GM12878 (cell line): ENCODE measurements at regions not wholly inside any gene's neighbourhood (a gene's known extent, or its start where the extent isn't known, plus 50 kb on each side); places are given as distances from the start of the nearest gene placed in this dataset.

Experiments used
- ATAC-seq: fragments of 200-7000 bp; cut with Tn5 transposase; 3 replicates; pipeline ENCODE4 v1.9.1; 2020; ENCODE audit warnings: mild to moderate bottlenecking, moderate library complexity
- BruUV-seq: library from RNA; stranded (reverse); fragments of 400-500 nt; replicated peaks from 2 replicates; lab custom pipeline; 2021; lab: Mats Ljungman, UMichigan
- CTCF ChIA-PET: fragments of 300-600 bp; sonication (Branson Sonifier 250); formaldehyde crosslinking; extraction: SDS; loops from one replicate; lab custom pipeline; 2021; ENCODE audit warnings: inconsistent platforms; lab: Yijun Ruan, JAX
- POLR2A ChIA-PET: fragments of 350-600 bp; formaldehyde crosslinking; extraction: SDS; loops from one replicate; lab custom pipeline; 2021; ENCODE audit warnings: inconsistent platforms; lab: Charles Lee
- RAD21 ChIA-PET: fragments of 300-600 bp; sonication (Branson Sonifier 250); formaldehyde crosslinking; loops from one replicate; lab custom pipeline; 2023; ENCODE audit warnings: antibody characterized with exemption; ENCODE audit not compliant: unreplicated experiment; lab: Charles Lee
- SMC1A ChIA-PET: fragments of 300-600 bp; sonication (Branson Sonifier 250); formaldehyde crosslinking; loops from one replicate; lab custom pipeline; 2023; ENCODE audit not compliant: unreplicated experiment, uncharacterized antibody; lab: Charles Lee
- DNase-seq: peaks from one replicate; pipeline ENCODE4 v3.0.0-alpha.2; 2011; ENCODE audit warnings: low read depth, low spot score
- FAIRE-seq: peaks from 3 replicates; lab custom pipeline; 2011; peaks lifted over from hg19 to GRCh38; lab: Jason Lieb, UNC
- H2AFZ ChIP-seq: 2 replicates; pipeline ENCODE4 v1.6.0; 2011; ENCODE audit warnings: low read depth, low read length, control low read depth; ENCODE audit not compliant: control insufficient read depth
- H3K27ac ChIP-seq: 2 replicates; pipeline ENCODE4 v1.5.1; 2011; ENCODE audit warnings: control low read depth; ENCODE audit not compliant: control insufficient read depth, insufficient read depth
- H3K27me3 ChIP-seq, 2 experiments: replicated peaks in 1 of 2; 2 replicates each; pipeline versions ENCODE4 v1.6.0 to v1.6.1; 2011; ENCODE audit warnings: low read length in 1 of 2; ENCODE audit not compliant: control insufficient read depth in 2 of 2, insufficient read depth in 2 of 2
- H3K36me3 ChIP-seq, 2 experiments: 2 replicates each; pipeline ENCODE4 v1.5.1; 2011; ENCODE audit warnings: low read length in 1 of 2; ENCODE audit not compliant: control insufficient read depth in 2 of 2, insufficient read depth in 2 of 2
- H3K4me1 ChIP-seq: 2 replicates; pipeline ENCODE4 v1.6.1; 2011; ENCODE audit warnings: mild to moderate bottlenecking, low read length, moderate library complexity, mixed read lengths; ENCODE audit not compliant: control insufficient read depth, insufficient read depth
- H3K4me2 ChIP-seq: 2 replicates; pipeline ENCODE4 v1.6.0; 2011; ENCODE audit warnings: control low read depth; ENCODE audit not compliant: control insufficient read depth, insufficient read depth
- H3K4me3 ChIP-seq: fragments of 200-600 bp; sonication (generic); 2 replicates; pipeline ENCODE4 v1.5.1; 2016
- H3K79me2 ChIP-seq: 2 replicates; pipeline ENCODE4 v1.6.0; 2011; ENCODE audit warnings: low read length; ENCODE audit not compliant: control insufficient read depth, insufficient read depth
- H3K9ac ChIP-seq: 2 replicates; pipeline ENCODE4 v1.8.0; 2011; ENCODE audit warnings: low read length, control low read depth, mixed read lengths; ENCODE audit not compliant: control insufficient read depth, insufficient read depth
- H3K9me3 ChIP-seq: replicated peaks from 3 replicates; pipeline ENCODE4 v1.5.1; 2011; ENCODE audit warnings: mild to moderate bottlenecking, low read length; ENCODE audit not compliant: control insufficient read depth, insufficient read depth
- H4K20me1 ChIP-seq: 2 replicates; pipeline ENCODE4 v1.6.0; 2011; ENCODE audit not compliant: control insufficient read depth, insufficient read depth
- ATF2 ChIP-seq: IDR thresholded peaks from 2 replicates; pipeline ENCODE4 v1.6.1; 2012; ENCODE audit warnings: low read length, inconsistent platforms
- CTCF ChIP-seq, 3 experiments: IDR thresholded peaks in 2 of 3; conservative IDR thresholded peaks in 1 of 3; 2 replicates each; pipeline ENCODE4 v1.5.1; 2011; ENCODE audit warnings: low read depth in 3 of 3, low read length in 3 of 3, mild to moderate bottlenecking in 3 of 3, control low read depth in 2 of 3, moderate library complexity in 2 of 3, inconsistent platforms in 1 of 3, mixed read lengths in 1 of 3; ENCODE audit not compliant: control insufficient read depth in 2 of 3, insufficient read depth in 1 of 3; ENCODE audit errors: extremely low read depth in 1 of 3
- JUNB ChIP-seq: IDR thresholded peaks from 2 replicates; pipeline ENCODE4 v1.6.1; 2016; ENCODE audit warnings: antibody characterized with exemption, mild to moderate bottlenecking
- RFX5 ChIP-seq: IDR thresholded peaks from 2 replicates; pipeline ENCODE4 v1.6.1; 2011; ENCODE audit warnings: low read depth, low read length, improper control_type of control experiment
- SRF ChIP-seq, 2 experiments: IDR thresholded peaks; 2 replicates each; pipeline ENCODE4 v1.6.1; 2011; ENCODE audit warnings: low read depth in 2 of 2, low read length in 2 of 2, mild to moderate bottlenecking in 1 of 2, moderate library complexity in 1 of 2
- WGBS: methylation state at CpG from one replicate; pipeline ENCODE4 v1.1.6; 2016; ENCODE audit warnings: low lambda C conversion rate; ENCODE audit not compliant: insufficient replicate concordance, insufficient coverage; ENCODE audit errors: missing lambda C conversion rate; 5-methylcytosine and 5-hydroxymethylcytosine counted together
- in situ Hi-C: fragments of 300-500 bp; cut with MboI; formaldehyde crosslinking; loops from 9 replicates; pipeline ENCODE4 v1.14.3; 2018; ENCODE audit warnings: mixed read lengths
- intact Hi-C: fragments of 100-400 bp; cut with micrococcal nuclease; formaldehyde crosslinking; loops from one replicate; pipeline ENCODE4 v1.14.2; 2022; ENCODE audit not compliant: unreplicated experiment
- TF ChIP-seq, protein P1 (sequence below): fragments of 450-650 bp; IDR thresholded peaks from 2 replicates; pipeline ENCODE4 v1.6.1; 2017; ENCODE audit warnings: mild to moderate bottlenecking, moderate library complexity

DNA sequence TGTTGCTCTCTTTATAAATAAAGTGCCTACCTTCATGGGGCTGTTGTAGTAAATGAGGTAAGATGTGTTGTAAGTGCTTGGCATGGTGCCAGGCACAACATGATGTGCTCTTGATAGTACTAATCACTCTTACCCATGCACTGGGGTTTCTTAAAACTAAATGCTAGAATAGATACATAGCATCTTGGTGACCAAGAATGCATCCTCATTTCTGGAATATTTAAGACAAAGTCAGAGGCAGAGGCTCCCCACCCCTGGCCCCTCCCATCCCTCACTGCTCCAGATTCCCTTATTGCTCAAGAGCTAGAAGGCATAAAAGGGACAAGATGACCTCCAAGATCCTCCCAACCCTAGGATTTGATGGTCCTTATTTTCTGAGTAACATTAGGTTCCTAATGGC is 61.3 kb downstream of the GLUL start (continued):
- TF ChIP-seq, protein P1, sequence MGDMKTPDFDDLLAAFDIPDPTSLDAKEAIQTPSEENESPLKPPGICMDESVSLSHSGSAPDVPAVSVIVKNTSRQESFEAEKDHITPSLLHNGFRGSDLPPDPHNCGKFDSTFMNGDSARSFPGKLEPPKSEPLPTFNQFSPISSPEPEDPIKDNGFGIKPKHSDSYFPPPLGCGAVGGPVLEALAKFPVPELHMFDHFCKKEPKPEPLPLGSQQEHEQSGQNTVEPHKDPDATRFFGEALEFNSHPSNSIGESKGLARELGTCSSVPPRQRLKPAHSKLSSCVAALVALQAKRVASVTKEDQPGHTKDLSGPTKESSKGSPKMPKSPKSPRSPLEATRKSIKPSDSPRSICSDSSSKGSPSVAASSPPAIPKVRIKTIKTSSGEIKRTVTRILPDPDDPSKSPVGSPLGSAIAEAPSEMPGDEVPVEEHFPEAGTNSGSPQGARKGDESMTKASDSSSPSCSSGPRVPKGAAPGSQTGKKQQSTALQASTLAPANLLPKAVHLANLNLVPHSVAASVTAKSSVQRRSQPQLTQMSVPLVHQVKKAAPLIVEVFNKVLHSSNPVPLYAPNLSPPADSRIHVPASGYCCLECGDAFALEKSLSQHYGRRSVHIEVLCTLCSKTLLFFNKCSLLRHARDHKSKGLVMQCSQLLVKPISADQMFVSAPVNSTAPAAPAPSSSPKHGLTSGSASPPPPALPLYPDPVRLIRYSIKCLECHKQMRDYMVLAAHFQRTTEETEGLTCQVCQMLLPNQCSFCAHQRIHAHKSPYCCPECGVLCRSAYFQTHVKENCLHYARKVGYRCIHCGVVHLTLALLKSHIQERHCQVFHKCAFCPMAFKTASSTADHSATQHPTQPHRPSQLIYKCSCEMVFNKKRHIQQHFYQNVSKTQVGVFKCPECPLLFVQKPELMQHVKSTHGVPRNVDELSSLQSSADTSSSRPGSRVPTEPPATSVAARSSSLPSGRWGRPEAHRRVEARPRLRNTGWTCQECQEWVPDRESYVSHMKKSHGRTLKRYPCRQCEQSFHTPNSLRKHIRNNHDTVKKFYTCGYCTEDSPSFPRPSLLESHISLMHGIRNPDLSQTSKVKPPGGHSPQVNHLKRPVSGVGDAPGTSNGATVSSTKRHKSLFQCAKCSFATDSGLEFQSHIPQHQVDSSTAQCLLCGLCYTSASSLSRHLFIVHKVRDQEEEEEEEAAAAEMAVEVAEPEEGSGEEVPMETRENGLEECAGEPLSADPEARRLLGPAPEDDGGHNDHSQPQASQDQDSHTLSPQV: no peak

DNA sequence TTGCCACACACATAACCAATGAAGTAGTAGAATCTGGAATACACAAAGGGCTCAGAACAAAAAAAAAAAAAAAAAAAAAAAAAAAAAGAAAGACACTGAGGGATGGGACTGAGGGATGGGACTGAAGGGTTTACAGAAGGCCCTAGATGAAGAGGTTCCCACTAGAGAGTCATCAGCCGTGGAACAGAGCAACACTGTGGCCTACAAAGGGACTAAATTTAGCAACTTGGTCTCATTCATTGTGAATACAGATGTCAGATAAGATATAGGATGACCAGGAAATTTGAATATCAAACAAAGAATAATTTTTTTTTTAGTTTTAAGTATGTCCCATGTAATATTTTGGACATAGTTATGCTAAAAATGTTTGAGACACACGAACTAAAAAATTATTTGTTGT is 62.1 kb downstream of the GLUL start:
- intact Hi-C loops (no loop called here), in situ Hi-C loops (no loop called here)
- Histone ChIP-seq H3K27me3 (no peaks in the 10 kb centered on the region; a peak in 1 of 4 replicates), H3K4me1 (peaks cover 3% of the 10 kb centered on the region; the same call in 1 of the 2 replicates), H3K79me2 (no peaks in the 10 kb centered on the region), H4K20me1 (no peaks in the 10 kb centered on the region), H3K9me3 (no peaks in the 10 kb centered on the region; the same call in 2 of the 3 replicates), H3K4me2 (no peak overlapping the region), H3K27ac (no peak overlapping the region), H2AFZ (no peak overlapping the region), H3K4me3 (no peak overlapping the region), H3K36me3 (no peaks in the 10 kb centered on the region), H3K9ac (no peak overlapping the region)
- ChIA-PET POLR2A (no interaction called here), SMC1A (interaction anchor here (1.3 kb wide), 1 partner anchor 186 kb away, joined by 3 read pairs; no protein-coding TSS in a partner anchor), RAD21 (no interaction called here), CTCF (no interaction called here)
- 21% methylated on average over 2 of the region's 2 CpGs for WGBS
- DNase-seq: no peak
- BruUV-seq: no TSS peak
- TF ChIP-seq ATF2 (no peak), CTCF (IDR thresholded peaks at IDR 0.05 in 2 of 3, conservative IDR thresholded peaks at IDR 0.05 in 1 of 3; ENCODE audit: control insufficient read depth in 2 of 3, extremely low read depth in 1 of 3, insufficient read depth in 1 of 3, low read depth in 3 of 3, low read length in 3 of 3) (no peak), SRF (IDR thresholded peaks at IDR 0.05; ENCODE audit: low read depth in 2 of 2, low read length in 2 of 2) (no peak), JUNB (no peak), RFX5 (no peak)
- no peak for ATAC-seq
- no peak for FAIRE-seq
